ENCODE measurements at regions not wholly inside any gene's neighbourhood (a gene's known extent, or its start where the extent isn't known, plus 50 kb on each side); places are given as distances from the start of the nearest gene placed in this dataset.

DNA sequence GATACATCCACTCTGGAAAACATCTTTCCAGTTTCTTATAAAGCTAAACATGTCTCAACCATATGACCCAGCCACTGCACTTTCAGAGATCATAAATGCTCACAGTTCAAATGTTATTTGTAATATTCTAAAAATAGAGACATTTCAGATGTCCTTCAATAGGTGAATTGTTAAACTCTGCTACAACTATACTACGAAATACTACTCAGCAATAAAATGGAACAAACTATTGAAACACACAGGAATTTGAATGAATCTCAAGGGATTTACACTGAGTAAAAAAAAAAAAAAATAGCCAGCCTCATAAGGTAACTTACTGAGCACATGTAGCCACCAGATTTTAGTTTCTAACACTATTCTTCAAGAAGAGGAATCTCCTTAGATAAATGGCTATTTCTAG is 253.9 kb downstream of the PCDH18 start:
- TF ChIP-seq REST (IDR thresholded peaks at IDR 0.05) = no peak
- TF ChIP-seq, protein P1, sequence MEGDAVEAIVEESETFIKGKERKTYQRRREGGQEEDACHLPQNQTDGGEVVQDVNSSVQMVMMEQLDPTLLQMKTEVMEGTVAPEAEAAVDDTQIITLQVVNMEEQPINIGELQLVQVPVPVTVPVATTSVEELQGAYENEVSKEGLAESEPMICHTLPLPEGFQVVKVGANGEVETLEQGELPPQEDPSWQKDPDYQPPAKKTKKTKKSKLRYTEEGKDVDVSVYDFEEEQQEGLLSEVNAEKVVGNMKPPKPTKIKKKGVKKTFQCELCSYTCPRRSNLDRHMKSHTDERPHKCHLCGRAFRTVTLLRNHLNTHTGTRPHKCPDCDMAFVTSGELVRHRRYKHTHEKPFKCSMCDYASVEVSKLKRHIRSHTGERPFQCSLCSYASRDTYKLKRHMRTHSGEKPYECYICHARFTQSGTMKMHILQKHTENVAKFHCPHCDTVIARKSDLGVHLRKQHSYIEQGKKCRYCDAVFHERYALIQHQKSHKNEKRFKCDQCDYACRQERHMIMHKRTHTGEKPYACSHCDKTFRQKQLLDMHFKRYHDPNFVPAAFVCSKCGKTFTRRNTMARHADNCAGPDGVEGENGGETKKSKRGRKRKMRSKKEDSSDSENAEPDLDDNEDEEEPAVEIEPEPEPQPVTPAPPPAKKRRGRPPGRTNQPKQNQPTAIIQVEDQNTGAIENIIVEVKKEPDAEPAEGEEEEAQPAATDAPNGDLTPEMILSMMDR (IDR thresholded peaks at IDR 0.05) = no peak
- no peak for TF ChIP-seq MAX (IDR thresholded peaks at IDR 0.05)
- TF ChIP-seq MAZ (IDR thresholded peaks at IDR 0.05; ENCODE audit: borderline replicate concordance, low read depth, low read length) = no peak
- TF ChIP-seq FOSL2 (IDR thresholded peaks at IDR 0.05) = no peak
- no peak for TF ChIP-seq FOSL2 (CRISPR knock-in tag; IDR thresholded peaks at IDR 0.05)
- TF ChIP-seq E2F6 (IDR thresholded peaks at IDR 0.05; ENCODE audit: borderline replicate concordance, low read depth) = no peak
- TF ChIP-seq RARB (CRISPR knock-in tag; IDR thresholded peaks at IDR 0.05) = no peak
- TF ChIP-seq ZC3H11A (IDR thresholded peaks at IDR 0.05) = no peak
- no peak for TF ChIP-seq SMC3 (IDR thresholded peaks at IDR 0.05)
- no peak for TF ChIP-seq POLR2AphosphoS2 (conservative IDR thresholded peaks at IDR 0.05; ENCODE audit: low read length)
- no peak for TF ChIP-seq CHD4 (IDR thresholded peaks at IDR 0.05; ENCODE audit: borderline replicate concordance)
- TF ChIP-seq, protein P2, sequence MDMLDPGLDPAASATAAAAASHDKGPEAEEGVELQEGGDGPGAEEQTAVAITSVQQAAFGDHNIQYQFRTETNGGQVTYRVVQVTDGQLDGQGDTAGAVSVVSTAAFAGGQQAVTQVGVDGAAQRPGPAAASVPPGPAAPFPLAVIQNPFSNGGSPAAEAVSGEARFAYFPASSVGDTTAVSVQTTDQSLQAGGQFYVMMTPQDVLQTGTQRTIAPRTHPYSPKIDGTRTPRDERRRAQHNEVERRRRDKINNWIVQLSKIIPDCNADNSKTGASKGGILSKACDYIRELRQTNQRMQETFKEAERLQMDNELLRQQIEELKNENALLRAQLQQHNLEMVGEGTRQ (IDR thresholded peaks at IDR 0.05) = no peak
- no peak for TF ChIP-seq JUN (IDR thresholded peaks at IDR 0.05)

Measured in A549 (cell line).